Left lung (tissue), 4 donors: ENCODE measurements at regions not wholly inside any gene's neighbourhood (a gene's known extent, or its start where the extent isn't known, plus 50 kb on each side); places are given as distances from the start of the nearest gene placed in this dataset.

ENCODE experiments used
- ATAC-seq: fragments of 200-7000 bp; cut with Tn5 transposase; one replicate; pipeline ENCODE4 v1.9.1; 2020; ENCODE audit warnings: moderate library complexity
- DNase-seq, 4 donors: peaks; one replicate each; pipeline ENCODE4 v3.0.0-alpha.2; 2013 to 2020
- H3K27ac ChIP-seq, 2 donors: fragments of 200-600 bp; sonication (generic) in 1 of 2; one replicate each; pipeline versions ENCODE4 v1.5.0 to v1.8.0; 2020 to 2021
- H3K27me3 ChIP-seq, 2 donors: fragments of 200-600 bp; sonication (generic) in 1 of 2; one replicate each; pipeline versions ENCODE4 v1.5.0 to v1.8.0; 2020 to 2021
- H3K36me3 ChIP-seq, 2 donors: fragments of 200-600 bp; sonication (generic) in 1 of 2; one replicate each; pipeline versions ENCODE4 v1.5.0 to v1.8.0; 2020 to 2021
- H3K4me1 ChIP-seq, 2 donors: fragments of 200-600 bp; one replicate each; pipeline ENCODE4 v1.8.0; 2021
- H3K4me3 ChIP-seq, 2 donors: fragments of 200-600 bp; sonication (generic) in 1 of 2; one replicate each; pipeline versions ENCODE4 v1.5.0 to v1.8.0; 2020 to 2021; ENCODE audit warnings: mild to moderate bottlenecking in 1 of 2
- H3K9me3 ChIP-seq, 2 donors: fragments of 200-600 bp; sonication (generic) in 1 of 2; one replicate each; pipeline versions ENCODE4 v1.5.0 to v1.8.0; 2020 to 2021
- CTCF ChIP-seq, 2 donors: fragments of 200-600 bp; sonication (generic) in 1 of 2; IDR thresholded peaks; one replicate each; pipeline versions ENCODE4 v1.5.0 to v1.8.0; 2021; ENCODE audit warnings: antibody characterized with exemption in 2 of 2
- intact Hi-C, 2 donors: fragments of 100-400 bp; cut with DNase I; formaldehyde crosslinking; loops; one replicate each; pipeline versions ENCODE4 v1.11.2 to v1.14.2; 2022
- donor health status: DM: no; HTN: yes; CAD: no.
- donor health status: DM: no; HTN: no; CAD: no.

GRCh38 chr4:176545872-176546271, 226.1 kb downstream of the SPCS3 start:
- no peak for ATAC-seq

GRCh38 chr4:176546975-176547374, 227.2 kb downstream of the SPCS3 start:
- ATAC-seq: no peak
- no peak for DNase-seq
- peaks cover 0 to 7% of the 10 kb centered on the region in 2 donors for H3K9me3 ChIP-seq
- intact Hi-C loops: no loop called here
- no peaks in the 10 kb centered on the region for H3K27me3 ChIP-seq
- TF ChIP-seq CTCF (IDR thresholded peaks at IDR 0.05): no peak
- H3K27ac ChIP-seq: no peak overlapping the region
- H3K36me3 ChIP-seq: no peaks in the 10 kb centered on the region
- no peak overlapping the region for H3K4me3 ChIP-seq
- H3K4me1 ChIP-seq: no peaks in the 10 kb centered on the region

More at GRCh38 chr4:176545872-176546271, 226.1 kb downstream of the SPCS3 start:
- no peaks in the 10 kb centered on the region for H3K27me3 ChIP-seq
- intact Hi-C loops: no loop called here
- H3K4me3 ChIP-seq: no peak overlapping the region
- no peaks in the 10 kb centered on the region for H3K4me1 ChIP-seq
- H3K27ac ChIP-seq: no peak overlapping the region
- no peaks in the 10 kb centered on the region for H3K36me3 ChIP-seq
- no peak for DNase-seq
- TF ChIP-seq CTCF (IDR thresholded peaks at IDR 0.05): no peak
- no peaks in the 10 kb centered on the region for H3K9me3 ChIP-seq

GRCh38 chr4:176548571-176548970, 228.8 kb downstream of the SPCS3 start:
- H3K27ac ChIP-seq: no peak overlapping the region
- no peak overlapping the region for H3K4me3 ChIP-seq
- H3K36me3 ChIP-seq: no peaks in the 10 kb centered on the region
- H3K4me1 ChIP-seq: no peaks in the 10 kb centered on the region
- no peak for ATAC-seq
- no peak for TF ChIP-seq CTCF (IDR thresholded peaks at IDR 0.05)
- no peak for DNase-seq
- intact Hi-C loops: no loop called here
- H3K27me3 ChIP-seq: no peaks in the 10 kb centered on the region
- peaks cover 0 to 15% of the 10 kb centered on the region in 2 donors for H3K9me3 ChIP-seq

- peaks cover 0 to 15% of the 10 kb centered on the region in 2 donors for H3K9me3 ChIP-seq
- ATAC-seq: no peak
- intact Hi-C loops: no loop called here
- no peak for DNase-seq
- no peaks in the 10 kb centered on the region for H3K27me3 ChIP-seq
- no peak overlapping the region for H3K4me3 ChIP-seq
- H3K36me3 ChIP-seq: no peaks in the 10 kb centered on the region
- no peaks in the 10 kb centered on the region for H3K4me1 ChIP-seq
- no peak for TF ChIP-seq CTCF (IDR thresholded peaks at IDR 0.05)
- H3K27ac ChIP-seq: no peak overlapping the region
These were observed 229.5 kb downstream of the SPCS3 start for GRCh38 chr4:176549161-176549865.

GRCh38 chr4:176558661-176559060, 234.1 kb downstream of the VEGFC start:
- DNase-seq: peak in 1 of 4 donors; percentile 22
- no peaks in the 10 kb centered on the region for H3K4me1 ChIP-seq
- no peak overlapping the region for H3K4me3 ChIP-seq
- no peaks in the 10 kb centered on the region for H3K36me3 ChIP-seq
- no peak overlapping the region for H3K27ac ChIP-seq
- no peaks in the 10 kb centered on the region for H3K27me3 ChIP-seq
- intact Hi-C loops: no loop called here
- no peak for TF ChIP-seq CTCF (IDR thresholded peaks at IDR 0.05)
- ATAC-seq: no peak
- H3K9me3 ChIP-seq: no peaks in the 10 kb centered on the region
